SK-N-SH (cell line): ENCODE measurements at regions not wholly inside any gene's neighbourhood (a gene's known extent, or its start where the extent isn't known, plus 50 kb on each side); places are given as distances from the start of the nearest gene placed in this dataset.

Experiments used
- CTCF ChIA-PET: fragments of 300-600, 350-600 bp; formaldehyde crosslinking; extraction: SDS; loops from one replicate; lab custom pipeline; 2021; lab: Yijun Ruan, JAX
- POLR2A ChIA-PET: fragments of 350-600 bp; sonication (Branson Sonifier 250); formaldehyde crosslinking; extraction: SDS; loops from one replicate; lab custom pipeline; 2020; ENCODE audit warnings: antibody characterized with exemption, inconsistent platforms; lab: Yijun Ruan, JAX
- DNase-seq: peaks from one replicate; pipeline ENCODE4 v3.0.0; 2012
- H2AFZ ChIP-seq: fragments of 200-600 bp; sonication (generic); 2 replicates; pipeline ENCODE4 v1.8.1; 2016; ENCODE audit warnings: antibody characterized with exemption, mild to moderate bottlenecking, low read depth
- H3F3A ChIP-seq: fragments of 200-600 bp; sonication (generic); replicated peaks from 2 replicates; pipeline ENCODE3; 2016; ENCODE audit warnings: antibody characterized with exemption, mild to moderate bottlenecking; ENCODE audit not compliant: insufficient read depth
- H3K27ac ChIP-seq, 2 experiments: fragments of 200-500 bp in 1 of 2; fragments of 200-600 bp in 1 of 2; sonication (Bioruptor generic) in 1 of 2; sonication (generic), shearing (Covaris generic) in 1 of 2; 2 replicates each; pipeline versions ENCODE4 v1.5.1 to v1.6.1; 2014 to 2016; ENCODE audit warnings: low read depth in 2 of 2, inconsistent platforms in 1 of 2, low read length in 1 of 2, mild to moderate bottlenecking in 1 of 2, mixed read lengths in 1 of 2
- H3K27me3 ChIP-seq: fragments of 200-600 bp; sonication (generic), shearing (Covaris generic); 2 replicates; pipeline ENCODE4 v1.6.1; 2016; ENCODE audit warnings: mixed run types; ENCODE audit not compliant: insufficient read depth
- H3K36me3 ChIP-seq, 2 experiments: fragments of 200-500 bp in 1 of 2; fragments of 200-600 bp in 1 of 2; sonication (Bioruptor generic) in 1 of 2; sonication (generic) in 1 of 2; replicated peaks in 1 of 2; 2 replicates each; pipeline versions ENCODE3 to v1.5.1; 2014 to 2016; ENCODE audit warnings: low read length in 1 of 2, mild to moderate bottlenecking in 1 of 2; ENCODE audit not compliant: insufficient read depth in 2 of 2, control insufficient read depth in 1 of 2
- H3K4me1 ChIP-seq, 2 experiments: fragments of 200-500 bp in 1 of 2; fragments of 200-600 bp in 1 of 2; sonication (Bioruptor generic) in 1 of 2; sonication (generic), shearing (Covaris generic) in 1 of 2; 2 replicates each; pipeline versions ENCODE4 v1.5.1 to v1.6.1; 2014 to 2016; ENCODE audit warnings: low read depth in 1 of 2, low read length in 1 of 2, mixed run types in 1 of 2; ENCODE audit not compliant: insufficient read depth in 2 of 2, control insufficient read depth in 1 of 2
- H3K4me2 ChIP-seq: fragments of 200-600 bp; sonication (generic), shearing (Covaris generic); 2 replicates; pipeline ENCODE4 v1.6.1; 2017; ENCODE audit warnings: mixed run types
- H3K4me3 ChIP-seq, 2 experiments: fragments of 200-500 bp in 1 of 2; fragments of 200-600 bp in 1 of 2; sonication (Bioruptor generic) in 1 of 2; sonication (generic), shearing (Covaris generic) in 1 of 2; 2 replicates each; pipeline versions ENCODE4 v1.5.1 to v1.8.1; 2014 to 2016; ENCODE audit warnings: low read depth in 2 of 2, inconsistent platforms in 1 of 2, low read length in 1 of 2, mild to moderate bottlenecking in 1 of 2, mixed read lengths in 1 of 2, moderate library complexity in 1 of 2
- H3K79me2 ChIP-seq: fragments of 200-600 bp; sonication (generic); 2 replicates; pipeline ENCODE4 v1.8.1; 2017; ENCODE audit warnings: mild to moderate bottlenecking; ENCODE audit not compliant: insufficient read depth
- H3K9ac ChIP-seq: fragments of 200-600 bp; sonication (generic); 2 replicates; pipeline ENCODE4 v1.6.1; 2017; ENCODE audit warnings: mixed run types
- H3K9me2 ChIP-seq: fragments of 200-600 bp; sonication (generic); 2 replicates; pipeline ENCODE4 v1.6.1; 2017; ENCODE audit warnings: mixed run types
- H3K9me3 ChIP-seq: fragments of 200-600 bp; sonication (generic); 2 replicates; pipeline ENCODE4 v1.6.1; 2017; ENCODE audit warnings: mixed run types, mild to moderate bottlenecking, moderate library complexity
- H4K20me1 ChIP-seq: fragments of 200-600 bp; sonication (generic); 2 replicates; pipeline ENCODE4 v1.6.1; 2017; ENCODE audit warnings: mild to moderate bottlenecking, mixed run types; ENCODE audit not compliant: insufficient read depth
- ELF1 ChIP-seq: IDR thresholded peaks from 2 replicates; pipeline ENCODE4 v1.4.0; 2012
- EP300 ChIP-seq, 2 experiments: IDR thresholded peaks; 2 replicates each; pipeline versions ENCODE4 v1.4.0 to v1.6.1; 2012; ENCODE audit warnings: borderline replicate concordance in 1 of 2, low read depth in 1 of 2, low read length in 1 of 2
- FOSL2 ChIP-seq: IDR thresholded peaks from 2 replicates; pipeline ENCODE4 v1.4.0; 2012; ENCODE audit warnings: low read depth, mild to moderate bottlenecking, moderate library complexity, borderline replicate concordance
- FOXJ3 ChIP-seq: sonication (generic); formaldehyde crosslinking; IDR thresholded peaks from 2 replicates; pipeline ENCODE4 v1.5.1; 2020; ENCODE audit warnings: mild to moderate bottlenecking, missing genetic modification reagents
- FOXM1 ChIP-seq: IDR thresholded peaks from 2 replicates; pipeline ENCODE4 v1.4.0; 2012; ENCODE audit warnings: low read depth, mild to moderate bottlenecking
- GABPA ChIP-seq: IDR thresholded peaks from 2 replicates; pipeline ENCODE4 v1.4.0; 2012; ENCODE audit warnings: low read depth, mild to moderate bottlenecking
- GATA2 ChIP-seq: sonication (generic); formaldehyde crosslinking; IDR thresholded peaks from 2 replicates; pipeline ENCODE4 v1.5.0; 2020; ENCODE audit warnings: mild to moderate bottlenecking, missing genetic modification reagents
- IRF3 ChIP-seq: fragments of 150-350 bp; IDR thresholded peaks from 2 replicates; pipeline ENCODE4 v1.6.1; 2016; ENCODE audit warnings: mild to moderate bottlenecking, low read depth, low read length
- JUND ChIP-seq: IDR thresholded peaks from 2 replicates; pipeline ENCODE4 v1.4.0; 2012
- MAX ChIP-seq: IDR thresholded peaks from 2 replicates; pipeline ENCODE4 v1.4.0; 2012; ENCODE audit warnings: low read depth
- MEF2A ChIP-seq: IDR thresholded peaks from 2 replicates; pipeline ENCODE4 v1.4.0; 2012; ENCODE audit warnings: low read depth, borderline replicate concordance
- MXI1 ChIP-seq: IDR thresholded peaks from 2 replicates; pipeline ENCODE4 v1.6.1; 2012; ENCODE audit warnings: mild to moderate bottlenecking, low read depth, low read length, improper control_type of control experiment
- NFIC ChIP-seq: IDR thresholded peaks from 2 replicates; pipeline ENCODE4 v1.4.0; 2012; ENCODE audit warnings: borderline replicate concordance
- NRF1 ChIP-seq: IDR thresholded peaks from 2 replicates; pipeline ENCODE4 v1.6.1; 2012; ENCODE audit warnings: low read depth, mild to moderate bottlenecking, low read length
- PBX3 ChIP-seq: IDR thresholded peaks from 2 replicates; pipeline ENCODE4; 2012
- REST ChIP-seq: IDR thresholded peaks from 2 replicates; pipeline ENCODE4 v1.6.1; 2012; ENCODE audit warnings: mild to moderate bottlenecking, low read depth, low read length, moderate library complexity
- RFX5 ChIP-seq: IDR thresholded peaks from 2 replicates; pipeline ENCODE4 v1.6.1; 2012; ENCODE audit warnings: mild to moderate bottlenecking, improper control_type of control experiment, low read length
- SIN3A ChIP-seq: IDR thresholded peaks from 2 replicates; pipeline ENCODE4 v1.6.1; 2012; ENCODE audit warnings: low read depth, mild to moderate bottlenecking, low read length, moderate library complexity, borderline replicate concordance
- SMC3 ChIP-seq: IDR thresholded peaks from 2 replicates; pipeline ENCODE4 v1.6.1; 2012; ENCODE audit warnings: low read depth, low read length, improper control_type of control experiment
- TEAD4 ChIP-seq: IDR thresholded peaks from 2 replicates; pipeline ENCODE4 v1.4.0; 2012; ENCODE audit warnings: mild to moderate bottlenecking, borderline replicate concordance; ENCODE audit not compliant: insufficient read depth
- USF2 ChIP-seq: fragments of 150-350 bp; IDR thresholded peaks from 2 replicates; pipeline ENCODE4 v1.6.1; 2017; ENCODE audit warnings: antibody characterized with exemption, low read length, low read depth, borderline replicate concordance
- YY1 ChIP-seq: IDR thresholded peaks from 2 replicates; pipeline ENCODE4 v1.4.0; 2012; ENCODE audit warnings: low read depth, mild to moderate bottlenecking
- ZBTB33 ChIP-seq: IDR thresholded peaks from 2 replicates; pipeline ENCODE4 v1.4.0; 2012; ENCODE audit warnings: low read depth, borderline replicate concordance
- WGBS: methylation state at CpG from one replicate; pipeline ENCODE4 v1.1.6; 2017; ENCODE audit warnings: low lambda C conversion rate; 5-methylcytosine and 5-hydroxymethylcytosine counted together

- no peak for TF ChIP-seq REST
- TF ChIP-seq MEF2A: no peak
- no peak for TF ChIP-seq SIN3A
- no peak for TF ChIP-seq GATA2
- TF ChIP-seq USF2: no peak
- TF ChIP-seq RFX5: no peak
- no peak for TF ChIP-seq IRF3
- TF ChIP-seq NRF1: no peak
Measured at GRCh38 chr3:23697416-23697815, 108.3 kb upstream of the UBE2E1 start (continued).

GRCh38 chr3:23698652-23699313, 107.0 kb upstream of the UBE2E1 start:
- Histone ChIP-seq H3K36me3 (no peaks in the 10 kb centered on the region), H3K9me2 (no peaks in the 10 kb centered on the region), H2AFZ (no peak overlapping the region), H4K20me1 (no peaks in the 10 kb centered on the region), H3K79me2 (no peaks in the 10 kb centered on the region), H3F3A (no peaks in the 10 kb centered on the region), H3K9me3 (no peaks in the 10 kb centered on the region), H3K4me2 (no peak overlapping the region), H3K9ac (no peak overlapping the region), H3K4me3 (no peak overlapping the region)
- POLR2A ChIA-PET: interaction anchor here (0.8 kb wide), 1 partner anchor 14 kb away, joined by 3 read pairs; no protein-coding TSS in a partner anchor
- DNase-seq: no peak
- TF ChIP-seq FOSL2 (no peak), TEAD4 (no peak), MAX (no peak), EP300 (IDR thresholded peaks at IDR 0.05; ENCODE audit: borderline replicate concordance in 1 of 2, low read depth in 1 of 2, low read length in 1 of 2) (no peak), GATA2 (no peak), YY1 (no peak), ZBTB33 (no peak), NFIC (no peak), GABPA (no peak), SMC3 (no peak), FOXJ3 (no peak), PBX3 (no peak), ELF1 (no peak), RFX5 (no peak), FOXM1 (no peak), MXI1 (no peak), JUND (no peak)
- TF ChIP-seq, all 33 proteins: peak for 0
- no peaks in the 10 kb centered on the region for H3K27me3 ChIP-seq
- H3K4me1 ChIP-seq: no peaks in the 10 kb centered on the region; a peak in 1 of 4 replicates
- H3K27ac ChIP-seq: no peak overlapping the region
- WGBS: 57% methylated on average over 1 of the region's 2 CpGs
- CTCF ChIA-PET: no interaction called here
